RWPE2 (cell line): ENCODE measurements at regions not wholly inside any gene's neighbourhood (a gene's known extent, or its start where the extent isn't known, plus 50 kb on each side); places are given as distances from the start of the nearest gene placed in this dataset.
A peak's percentile ranks its signal among the peaks of the same experiment; 100 is the strongest.

ENCODE experiments used
- ATAC-seq: fragments of 200-7000 bp; cut with Tn5 transposase; 3 replicates; pipeline ENCODE4 v1.9.1; 2021; ENCODE audit warnings: low read depth
- DNase-seq: peaks from one replicate; pipeline ENCODE4 v3.0.0-alpha.2; 2020; ENCODE audit warnings: low spot score
- H3K27ac ChIP-seq: fragments of 450-650 bp; 2 replicates; pipeline ENCODE4 v1.5.1; 2017; ENCODE audit warnings: mild to moderate bottlenecking; ENCODE audit not compliant: poor library complexity, severe bottlenecking
- H3K27me3 ChIP-seq: fragments of 250-450 bp; sonication (Bioruptor Pico); 2 replicates; pipeline ENCODE4 v1.5.1; 2021; ENCODE audit warnings: mild to moderate bottlenecking, moderate library complexity; ENCODE audit not compliant: insufficient read depth, poor library complexity, severe bottlenecking
- H3K36me3 ChIP-seq: fragments of 250-450 bp; sonication (Bioruptor Pico); 2 replicates; pipeline ENCODE4 v1.5.1; 2020; ENCODE audit warnings: low read depth, mild to moderate bottlenecking, moderate library complexity
- H3K4me1 ChIP-seq: fragments of 250-450 bp; sonication (Bioruptor Pico); 2 replicates; pipeline ENCODE4 v1.5.1; 2021; ENCODE audit warnings: mild to moderate bottlenecking, moderate library complexity; ENCODE audit not compliant: insufficient read depth, poor library complexity, severe bottlenecking
- H3K4me3 ChIP-seq: fragments of 250-450 bp; sonication (Bioruptor Pico); 2 replicates; pipeline ENCODE4 v1.5.1; 2021; ENCODE audit warnings: mild to moderate bottlenecking, moderate library complexity; ENCODE audit not compliant: severe bottlenecking
- H3K9me3 ChIP-seq: fragments of 250-450 bp; sonication (Bioruptor Pico); 2 replicates; pipeline ENCODE4 v1.5.1; 2021; ENCODE audit warnings: mild to moderate bottlenecking, moderate library complexity; ENCODE audit not compliant: severe bottlenecking
- TF ChIP-seq, protein P1 (sequence below): fragments of 450-650 bp; IDR thresholded peaks from one replicate; pipeline ENCODE4 v1.5.1; 2017; ENCODE audit warnings: mild to moderate bottlenecking, moderate library complexity; ENCODE audit not compliant: poor library complexity, severe bottlenecking

DNA sequence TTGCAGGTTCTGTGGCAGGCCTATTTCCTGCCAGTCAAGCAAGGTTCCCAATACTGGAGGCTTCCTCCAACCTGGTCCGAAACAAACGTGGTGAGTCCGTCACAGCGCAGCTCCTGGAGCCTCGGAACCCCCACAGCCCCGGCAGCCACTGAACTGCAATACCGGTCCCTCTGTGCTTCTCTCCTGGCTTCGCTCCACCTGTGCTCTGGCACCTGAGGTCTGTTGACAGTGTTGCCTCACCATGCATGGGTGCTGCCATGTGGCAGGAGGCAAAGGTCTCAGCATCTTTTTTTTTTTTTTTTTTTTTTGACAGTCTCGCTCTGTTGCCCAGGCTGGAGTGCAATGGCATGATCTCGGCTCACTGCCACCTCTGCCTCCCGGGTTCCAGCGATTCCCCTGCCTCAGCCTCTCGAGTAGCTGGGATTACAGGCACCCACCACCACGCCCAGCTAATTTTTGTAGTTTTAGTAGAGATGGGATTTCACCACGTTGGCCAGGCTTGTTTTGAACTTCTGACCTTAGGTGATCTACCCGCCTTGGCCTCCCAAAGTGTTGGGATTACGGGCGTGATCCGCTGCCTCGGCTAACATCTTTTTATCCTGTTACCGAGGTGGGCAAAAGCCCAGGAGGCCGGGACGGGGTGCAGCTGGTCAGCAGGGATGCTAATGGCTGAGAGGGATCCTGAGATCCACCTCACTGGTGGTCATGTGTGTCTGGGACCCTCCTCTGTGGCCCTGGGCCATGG, 57.1 kb upstream of the RNU6ATAC start:
- no peaks in the 10 kb centered on the region for H3K4me1 ChIP-seq
- H3K4me3 ChIP-seq = no peak overlapping the region
- peaks cover 4% of the 10 kb centered on the region for H3K27me3 ChIP-seq
- no peak for ATAC-seq
- no peaks in the 10 kb centered on the region for H3K36me3 ChIP-seq
- TF ChIP-seq, protein P1, sequence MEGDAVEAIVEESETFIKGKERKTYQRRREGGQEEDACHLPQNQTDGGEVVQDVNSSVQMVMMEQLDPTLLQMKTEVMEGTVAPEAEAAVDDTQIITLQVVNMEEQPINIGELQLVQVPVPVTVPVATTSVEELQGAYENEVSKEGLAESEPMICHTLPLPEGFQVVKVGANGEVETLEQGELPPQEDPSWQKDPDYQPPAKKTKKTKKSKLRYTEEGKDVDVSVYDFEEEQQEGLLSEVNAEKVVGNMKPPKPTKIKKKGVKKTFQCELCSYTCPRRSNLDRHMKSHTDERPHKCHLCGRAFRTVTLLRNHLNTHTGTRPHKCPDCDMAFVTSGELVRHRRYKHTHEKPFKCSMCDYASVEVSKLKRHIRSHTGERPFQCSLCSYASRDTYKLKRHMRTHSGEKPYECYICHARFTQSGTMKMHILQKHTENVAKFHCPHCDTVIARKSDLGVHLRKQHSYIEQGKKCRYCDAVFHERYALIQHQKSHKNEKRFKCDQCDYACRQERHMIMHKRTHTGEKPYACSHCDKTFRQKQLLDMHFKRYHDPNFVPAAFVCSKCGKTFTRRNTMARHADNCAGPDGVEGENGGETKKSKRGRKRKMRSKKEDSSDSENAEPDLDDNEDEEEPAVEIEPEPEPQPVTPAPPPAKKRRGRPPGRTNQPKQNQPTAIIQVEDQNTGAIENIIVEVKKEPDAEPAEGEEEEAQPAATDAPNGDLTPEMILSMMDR = no peak
- H3K9me3 ChIP-seq = no peaks in the 10 kb centered on the region
- no peak overlapping the region for H3K27ac ChIP-seq
- DNase-seq = no peak

DNA sequence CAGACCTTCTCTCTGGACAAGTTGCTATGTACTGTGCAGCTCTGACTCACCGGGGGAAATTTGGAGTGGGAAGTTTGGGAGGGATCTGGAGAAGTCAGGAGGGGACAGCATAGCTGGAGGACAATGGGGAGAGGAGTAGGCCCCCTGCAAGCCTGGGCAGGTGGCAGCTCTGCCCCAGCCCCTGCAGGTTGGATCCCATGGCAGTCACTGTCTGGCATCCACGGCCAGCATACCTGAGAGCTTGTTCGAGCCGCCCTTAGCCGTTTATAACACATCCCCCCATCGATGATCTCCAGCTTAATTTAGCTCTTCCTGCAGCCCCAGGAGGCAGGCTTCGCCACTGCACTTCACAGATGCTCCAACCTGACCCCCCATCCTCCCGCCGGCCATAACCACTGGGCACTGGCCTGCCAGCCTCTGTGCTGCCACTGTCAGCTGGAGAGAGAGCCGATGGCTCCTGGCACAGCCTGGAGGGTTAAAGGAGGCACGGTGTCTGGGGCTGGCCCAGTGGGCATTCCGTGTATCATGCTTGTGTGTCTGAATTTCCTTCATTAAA, 57.7 kb upstream of the RNU6ATAC start:
- DNase-seq (no peak), ATAC-seq (peak; percentile 20; the same call in 1 of the 3 replicates)
- TF ChIP-seq, protein P1 = no peak
- Histone ChIP-seq H3K4me1 (no peaks in the 10 kb centered on the region), H3K27ac (no peak overlapping the region), H3K4me3 (no peak overlapping the region), H3K36me3 (no peaks in the 10 kb centered on the region), H3K9me3 (no peaks in the 10 kb centered on the region), H3K27me3 (peaks cover 4% of the 10 kb centered on the region)

GRCh38 chr9:134223091-134223490, 58.7 kb upstream of the RNU6ATAC start:
- H3K27me3 ChIP-seq = peaks cover 4% of the 10 kb centered on the region
- DNase-seq (no peak), ATAC-seq (no peak)
- H3K36me3 ChIP-seq = no peaks in the 10 kb centered on the region
- H3K27ac ChIP-seq = no peak overlapping the region
- H3K4me1 ChIP-seq = no peaks in the 10 kb centered on the region
- TF ChIP-seq, protein P1 = no peak
- H3K4me3 ChIP-seq = no peak overlapping the region
- H3K9me3 ChIP-seq = no peaks in the 10 kb centered on the region

DNA sequence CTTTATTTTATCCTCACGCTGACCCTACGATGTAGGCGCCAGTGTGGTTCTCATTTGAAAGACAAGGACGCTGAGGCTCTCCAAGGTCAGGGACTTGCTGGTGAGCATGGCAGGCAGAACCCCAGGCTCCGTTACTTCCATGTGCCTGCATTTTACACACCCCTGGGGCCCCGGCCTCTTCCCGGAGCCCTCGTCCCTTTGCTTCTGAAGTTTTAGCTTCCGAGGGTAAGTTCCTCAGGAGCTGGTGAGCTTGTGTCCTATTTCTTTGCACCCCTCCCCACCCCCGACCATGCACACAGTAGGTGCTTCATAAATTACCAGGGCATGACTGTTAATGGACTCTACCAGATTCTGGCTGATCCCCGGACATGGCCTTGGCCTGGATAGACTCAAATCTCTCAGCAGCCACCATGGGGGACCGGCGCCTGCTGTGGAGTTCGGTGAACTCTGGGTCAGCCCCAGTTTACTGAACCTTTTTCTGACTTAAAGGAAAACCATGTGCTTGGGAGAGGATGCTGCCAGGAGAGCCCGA, 59.3 kb upstream of the RNU6ATAC start:
- no peaks in the 10 kb centered on the region for H3K4me1 ChIP-seq
- no peak overlapping the region for H3K27ac ChIP-seq
- no peak overlapping the region for H3K4me3 ChIP-seq
- ATAC-seq = no peak
- H3K36me3 ChIP-seq = no peaks in the 10 kb centered on the region
- H3K9me3 ChIP-seq = no peaks in the 10 kb centered on the region
- no peak for DNase-seq
- peaks cover 4% of the 10 kb centered on the region for H3K27me3 ChIP-seq
- TF ChIP-seq, protein P1 = no peak

- no peak overlapping the region for H3K27ac ChIP-seq
- H3K9me3 ChIP-seq = no peaks in the 10 kb centered on the region
- no peak overlapping the region for H3K4me3 ChIP-seq
- ATAC-seq (no peak), DNase-seq (no peak)
- H3K27me3 ChIP-seq = peaks cover 4% of the 10 kb centered on the region
- no peaks in the 10 kb centered on the region for H3K4me1 ChIP-seq
- no peaks in the 10 kb centered on the region for H3K36me3 ChIP-seq
- TF ChIP-seq, protein P1 = no peak
Measured at GRCh38 chr9:134224127-134224526, 59.8 kb upstream of the RNU6ATAC start.
